H1 (cell line): ENCODE measurements at regions not wholly inside any gene's neighbourhood (a gene's known extent, or its start where the extent isn't known, plus 50 kb on each side); places are given as distances from the start of the nearest gene placed in this dataset.

Experiments used
- CTCF ChIA-PET: fragments of 300-600 bp; sonication (Branson Sonifier 250); formaldehyde crosslinking; loops from one replicate; lab custom pipeline; 2021; ENCODE audit not compliant: partially characterized antibody; lab: Charles Lee
- POLR2A ChIA-PET: fragments of 300-600 bp; sonication (Branson Sonifier 250); formaldehyde crosslinking; loops from one replicate; lab custom pipeline; 2021; ENCODE audit warnings: inconsistent platforms; ENCODE audit not compliant: partially characterized antibody; lab: Charles Lee
- DNase-seq, 2 experiments: peaks; one replicate each; pipeline versions ENCODE4 v3.0.0 to v3.0.0-alpha.2; 2010 to 2022; ENCODE audit warnings: low spot score in 2 of 2, low read depth in 1 of 2, mixed read lengths in 1 of 2
- FAIRE-seq: peaks from 2 replicates; lab custom pipeline; 2011; peaks lifted over from hg19 to GRCh38; lab: Jason Lieb, UNC
- H2AFZ ChIP-seq: 2 replicates; pipeline ENCODE4 v1.8.1; 2012; ENCODE audit warnings: low read length, inconsistent platforms
- H2AK5ac ChIP-seq: 2 replicates; pipeline ENCODE4 v1.6.1; 2013; ENCODE audit warnings: low read depth, low read length
- H2BK120ac ChIP-seq: replicated peaks from 2 replicates; pipeline ENCODE3; 2013; ENCODE audit warnings: low read depth, low read length, inconsistent platforms
- H2BK12ac ChIP-seq: 2 replicates; pipeline ENCODE4 v1.6.1; 2013; ENCODE audit warnings: low read depth, low read length
- H2BK15ac ChIP-seq: 2 replicates; pipeline ENCODE4 v1.6.1; 2013; ENCODE audit warnings: low read length
- H2BK20ac ChIP-seq: 2 replicates; pipeline ENCODE4 v1.6.1; 2013; ENCODE audit warnings: low read length
- H2BK5ac ChIP-seq: 2 replicates; pipeline ENCODE4 v1.6.1; 2013; ENCODE audit warnings: low read depth, low read length
- H3K14ac ChIP-seq: 2 replicates; pipeline ENCODE4 v1.6.1; 2013; ENCODE audit warnings: inconsistent platforms; ENCODE audit not compliant: insufficient read length
- H3K18ac ChIP-seq: 2 replicates; pipeline ENCODE4 v1.6.1; 2013; ENCODE audit warnings: low read length; ENCODE audit errors: extremely low read depth
- H3K23ac ChIP-seq: 2 replicates; pipeline ENCODE4 v1.6.1; 2013; ENCODE audit warnings: inconsistent platforms; ENCODE audit not compliant: insufficient read length
- H3K23me2 ChIP-seq: 2 replicates; pipeline ENCODE4 v1.6.1; 2013; ENCODE audit warnings: low read depth, low read length
- H3K27ac ChIP-seq: 2 replicates; pipeline ENCODE4 v1.6.1; 2011; ENCODE audit warnings: low read depth, low read length, inconsistent platforms
- H3K27me3 ChIP-seq, 4 experiments: replicated peaks in 1 of 4; 1 replicate in 1 of 4; 2 replicates in 3 of 4; pipeline versions ENCODE4 v1.6.1 to v1.8.1; 2011 to 2013; ENCODE audit warnings: low read length in 3 of 4, mild to moderate bottlenecking in 3 of 4, inconsistent platforms in 2 of 4, mixed read lengths in 2 of 4, moderate library complexity in 1 of 4; ENCODE audit not compliant: control insufficient read depth in 3 of 4, insufficient read depth in 3 of 4; ENCODE audit errors: extremely low read depth in 1 of 4
- H3K36me3 ChIP-seq, 4 experiments: 2 replicates each; pipeline versions ENCODE4 v1.6.1 to v1.8.1; 2011 to 2013; ENCODE audit warnings: mild to moderate bottlenecking in 4 of 4, low read length in 3 of 4, moderate library complexity in 2 of 4, control low read depth in 1 of 4, inconsistent platforms in 1 of 4; ENCODE audit not compliant: insufficient read depth in 4 of 4, control insufficient read depth in 2 of 4
- H3K4ac ChIP-seq: replicated peaks from 2 replicates; pipeline ENCODE3; 2013; ENCODE audit warnings: low read length, low read depth, mixed read lengths, inconsistent platforms; ENCODE audit not compliant: insufficient read length
- H3K4me1 ChIP-seq, 4 experiments: replicated peaks in 1 of 4; 1 replicate in 1 of 4; 2 replicates in 3 of 4; pipeline versions ENCODE4 v1.6.1 to v1.8.1; 2011 to 2013; ENCODE audit warnings: low read length in 3 of 4, inconsistent platforms in 2 of 4, mixed read lengths in 1 of 4; ENCODE audit not compliant: insufficient read depth in 4 of 4, control insufficient read depth in 3 of 4
- H3K4me2 ChIP-seq, 2 experiments: 2 replicates each; pipeline versions ENCODE4 v1.6.1 to v1.8.1; 2011 to 2013; ENCODE audit warnings: low read depth in 2 of 2, low read length in 2 of 2, control low read depth in 1 of 2, inconsistent platforms in 1 of 2, mild to moderate bottlenecking in 1 of 2; ENCODE audit not compliant: insufficient read depth in 1 of 2
- H3K4me3 ChIP-seq, 4 experiments: fragments of 200-600, 300-600 bp in 1 of 4; sonication (generic), shearing (Covaris generic), sonication (Bioruptor Twin) in 1 of 4; 2 replicates each; pipeline versions ENCODE4 v1.5.1 to v1.8.1; 2011 to 2016; ENCODE audit warnings: low read length in 4 of 4, low read depth in 3 of 4, control low read depth in 2 of 4, inconsistent platforms in 2 of 4, mild to moderate bottlenecking in 2 of 4, mixed read lengths in 1 of 4, moderate library complexity in 1 of 4; ENCODE audit not compliant: insufficient read depth in 2 of 4; ENCODE audit errors: extremely low read depth in 1 of 4
- H3K56ac ChIP-seq: replicated peaks from 2 replicates; pipeline ENCODE3; 2013; ENCODE audit warnings: low read depth, mild to moderate bottlenecking, mixed read lengths, low read length, inconsistent platforms; ENCODE audit not compliant: insufficient read length
- H3K79me1 ChIP-seq: 2 replicates; pipeline ENCODE4 v1.6.1; 2013; ENCODE audit warnings: low read depth, low read length, control low read depth
- H3K79me2 ChIP-seq, 2 experiments: 2 replicates each; pipeline versions ENCODE4 v1.6.1 to v1.8.1; 2012 to 2013; ENCODE audit warnings: low read length in 2 of 2, mild to moderate bottlenecking in 2 of 2, inconsistent platforms in 1 of 2; ENCODE audit not compliant: insufficient read depth in 2 of 2, control insufficient read depth in 1 of 2
- H3K9ac ChIP-seq, 4 experiments: replicated peaks in 1 of 4; 1 replicate in 1 of 4; 2 replicates in 3 of 4; pipeline versions ENCODE4 v1.6.1 to v1.8.1; 2011 to 2013; ENCODE audit warnings: low read depth in 3 of 4, low read length in 3 of 4, control low read depth in 2 of 4, mild to moderate bottlenecking in 2 of 4, moderate library complexity in 2 of 4, inconsistent platforms in 1 of 4; ENCODE audit errors: extremely low read depth in 1 of 4
- H3K9me3 ChIP-seq, 2 experiments: 2 replicates each; pipeline versions ENCODE4 v1.6.1 to v1.8.1; 2012 to 2013; ENCODE audit warnings: mild to moderate bottlenecking in 2 of 2, moderate library complexity in 2 of 2, control low read depth in 1 of 2, inconsistent platforms in 1 of 2, low read depth in 1 of 2, low read length in 1 of 2, mixed read lengths in 1 of 2; ENCODE audit not compliant: insufficient read depth in 2 of 2
- H4K20me1 ChIP-seq, 2 experiments: replicated peaks in 1 of 2; 2 replicates each; pipeline versions ENCODE3 to v1.8.1; 2011 to 2013; ENCODE audit warnings: inconsistent platforms in 2 of 2, low read length in 2 of 2, mild to moderate bottlenecking in 1 of 2; ENCODE audit not compliant: insufficient read depth in 2 of 2, control insufficient read depth in 1 of 2
- H4K5ac ChIP-seq: 2 replicates; pipeline ENCODE4 v1.6.1; 2013; ENCODE audit warnings: low read length, low read depth, mixed read lengths, inconsistent platforms; ENCODE audit not compliant: insufficient read length
- H4K8ac ChIP-seq: 2 replicates; pipeline ENCODE4 v1.8.0; 2013; ENCODE audit warnings: mild to moderate bottlenecking, moderate library complexity, low read length, inconsistent platforms; ENCODE audit not compliant: insufficient read depth; ENCODE audit errors: extremely low read depth
- H4K91ac ChIP-seq: replicated peaks from 2 replicates; pipeline ENCODE3; 2013; ENCODE audit warnings: low read length, mixed read lengths, inconsistent platforms; ENCODE audit not compliant: insufficient read length
- BCL11A ChIP-seq, 2 experiments: IDR thresholded peaks; one replicate each; pipeline ENCODE4 v1.6.1; 2011; ENCODE audit warnings: low read depth in 2 of 2, low read length in 2 of 2, mild to moderate bottlenecking in 2 of 2
- CBX8 ChIP-seq: fragments of 300-800, 300-1000 bp; sonication (generic); IDR thresholded peaks from 2 replicates; pipeline ENCODE4 v1.7.1; 2016; ENCODE audit warnings: low read depth, low read length, borderline replicate concordance
- CEBPB ChIP-seq: IDR thresholded peaks from 2 replicates; pipeline ENCODE4 v1.6.1; 2012; ENCODE audit warnings: low read depth, low read length
- KDM4A ChIP-seq: IDR thresholded peaks from one replicate; pipeline ENCODE4 v1.7.1; 2012; ENCODE audit warnings: low read depth, mild to moderate bottlenecking, moderate library complexity, low read length, inconsistent platforms; ENCODE audit not compliant: severe bottlenecking
- KDM5A ChIP-seq: fragments of 200-600 bp; IDR thresholded peaks from 2 replicates; pipeline ENCODE4 v1.7.1; 2012; ENCODE audit warnings: mild to moderate bottlenecking, low read length, inconsistent platforms, mixed read lengths
- POU5F1 ChIP-seq: IDR thresholded peaks from 2 replicates; pipeline ENCODE4 v1.6.1; 2011; ENCODE audit warnings: low read depth, mild to moderate bottlenecking, low read length, moderate library complexity
- RNF2 ChIP-seq: fragments of 200-900, 300-1000 bp; sonication (generic); IDR thresholded peaks from 2 replicates; pipeline ENCODE4 v1.7.1; 2016; ENCODE audit warnings: borderline replicate concordance, low read depth, mild to moderate bottlenecking, antibody characterized with exemption, low read length; ENCODE audit not compliant: poor library complexity, severe bottlenecking; ENCODE audit errors: missing control alignments
- SP2 ChIP-seq: IDR thresholded peaks from 2 replicates; pipeline ENCODE4 v1.6.1; 2012; ENCODE audit warnings: mild to moderate bottlenecking, low read length, inconsistent platforms
- TAF1 ChIP-seq: IDR thresholded peaks from 2 replicates; pipeline ENCODE4 v1.6.1; 2011; ENCODE audit warnings: mild to moderate bottlenecking, low read depth, low read length
- TEAD4 ChIP-seq: IDR thresholded peaks from 2 replicates; pipeline ENCODE4 v1.6.1; 2012; ENCODE audit warnings: low read depth, low read length, inconsistent platforms, mixed read lengths
- WGBS, 2 experiments: shearing (Covaris generic) in 1 of 2; methylation state at CpG; one replicate each; pipeline versions ENCODE4 v1.1.6 to v1.1.7; 2013 to 2015; ENCODE audit warnings: low lambda C conversion rate in 2 of 2, mixed read lengths in 2 of 2, inconsistent platforms in 1 of 2, low coverage in 1 of 2, missing lambda C conversion rate in 1 of 2; ENCODE audit not compliant: insufficient replicate concordance in 2 of 2, insufficient coverage in 1 of 2, insufficient read length in 1 of 2; ENCODE audit errors: extremely low coverage in 1 of 2, missing lambda C conversion rate in 1 of 2; 5-methylcytosine and 5-hydroxymethylcytosine counted together
- TF ChIP-seq, protein P1 (sequence below): IDR thresholded peaks from 2 replicates; pipeline ENCODE4 v1.6.1; 2011; ENCODE audit warnings: low read depth, mild to moderate bottlenecking, low read length; ENCODE audit not compliant: insufficient read depth
- TF ChIP-seq, protein P2 (sequence below), 3 experiments: IDR thresholded peaks; 1 replicate in 2 of 3; 2 replicates in 1 of 3; pipeline versions ENCODE4 v1.5.1 to v1.6.1; 2011; ENCODE audit warnings: low read length in 3 of 3, mild to moderate bottlenecking in 3 of 3, inconsistent platforms in 2 of 3, low read depth in 1 of 3, moderate library complexity in 1 of 3; ENCODE audit not compliant: insufficient read depth in 1 of 3; ENCODE audit errors: control extremely low read depth in 1 of 3

DNA sequence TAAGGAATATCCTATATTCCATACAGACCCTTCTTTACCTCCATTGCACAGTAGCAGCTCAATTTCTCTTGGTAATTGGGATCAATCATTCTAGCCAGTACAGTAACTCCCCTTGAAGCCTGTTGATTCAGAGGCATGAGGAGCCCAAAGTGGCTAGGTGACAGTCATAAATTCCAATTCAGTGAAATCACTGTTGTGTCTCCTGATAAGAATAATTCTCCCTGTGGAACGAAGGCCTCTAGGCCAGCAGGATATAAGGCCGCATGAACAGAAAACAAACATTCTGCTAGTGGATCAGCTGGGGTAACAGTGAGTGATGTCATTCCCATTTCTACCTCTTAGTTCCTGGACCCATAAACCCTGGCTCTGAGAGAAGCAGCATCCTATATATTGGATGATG lies 696.3 kb downstream of the NR2F2 start:
- H3K9ac ChIP-seq = no peak overlapping the region
- DNase-seq = no peak
- H3K4me3 ChIP-seq = no peak overlapping the region
- 89% methylated on average over 2 of the region's 2 CpGs; no CpG with 5 or more reads in 1 of the 2 experiments for WGBS, 2 experiments
- no peak overlapping the region for H2BK5ac ChIP-seq
- no peak overlapping the region for H3K18ac ChIP-seq
- H3K27me3 ChIP-seq = no peaks in the 10 kb centered on the region
- ChIA-PET CTCF (no interaction called here), POLR2A (no interaction called here)
- H2AK5ac ChIP-seq = no peak overlapping the region
- H3K4ac ChIP-seq = no peak overlapping the region
- H3K79me1 ChIP-seq = no peaks in the 10 kb centered on the region
- no peak overlapping the region for H2AFZ ChIP-seq
- no peak overlapping the region for H3K56ac ChIP-seq
- H3K23me2 ChIP-seq = no peaks in the 10 kb centered on the region
- no peak overlapping the region for H3K27ac ChIP-seq
- H3K4me2 ChIP-seq = no peak overlapping the region
- no peak for FAIRE-seq
- no peaks in the 10 kb centered on the region for H3K9me3 ChIP-seq
- no peak overlapping the region for H4K91ac ChIP-seq
- H3K79me2 ChIP-seq = no peaks in the 10 kb centered on the region
- no peaks in the 10 kb centered on the region for H3K36me3 ChIP-seq
- H3K4me1 ChIP-seq = no peaks in the 10 kb centered on the region
- H4K20me1 ChIP-seq = no peaks in the 10 kb centered on the region
- H2BK120ac ChIP-seq = no peak overlapping the region
- no peak overlapping the region for H2BK12ac ChIP-seq
- no peak overlapping the region for H4K8ac ChIP-seq
- no peak overlapping the region for H2BK20ac ChIP-seq
- no peak overlapping the region for H3K14ac ChIP-seq
- no peak overlapping the region for H3K23ac ChIP-seq
- no peak overlapping the region for H2BK15ac ChIP-seq
- no peak overlapping the region for H4K5ac ChIP-seq
- TF ChIP-seq CEBPB (no peak), SP2 (no peak), TAF1 (no peak), KDM5A (no peak), TEAD4 (no peak), POU5F1 (no peak), CBX8 (no peak), BCL11A (IDR thresholded peaks at IDR 0.05; ENCODE audit: low read depth in 2 of 2, low read length in 2 of 2) (no peak), RNF2 (no peak), KDM4A (no peak)
- TF ChIP-seq, protein P1, sequence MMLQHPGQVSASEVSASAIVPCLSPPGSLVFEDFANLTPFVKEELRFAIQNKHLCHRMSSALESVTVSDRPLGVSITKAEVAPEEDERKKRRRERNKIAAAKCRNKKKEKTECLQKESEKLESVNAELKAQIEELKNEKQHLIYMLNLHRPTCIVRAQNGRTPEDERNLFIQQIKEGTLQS = no peak
- TF ChIP-seq, protein P2, sequence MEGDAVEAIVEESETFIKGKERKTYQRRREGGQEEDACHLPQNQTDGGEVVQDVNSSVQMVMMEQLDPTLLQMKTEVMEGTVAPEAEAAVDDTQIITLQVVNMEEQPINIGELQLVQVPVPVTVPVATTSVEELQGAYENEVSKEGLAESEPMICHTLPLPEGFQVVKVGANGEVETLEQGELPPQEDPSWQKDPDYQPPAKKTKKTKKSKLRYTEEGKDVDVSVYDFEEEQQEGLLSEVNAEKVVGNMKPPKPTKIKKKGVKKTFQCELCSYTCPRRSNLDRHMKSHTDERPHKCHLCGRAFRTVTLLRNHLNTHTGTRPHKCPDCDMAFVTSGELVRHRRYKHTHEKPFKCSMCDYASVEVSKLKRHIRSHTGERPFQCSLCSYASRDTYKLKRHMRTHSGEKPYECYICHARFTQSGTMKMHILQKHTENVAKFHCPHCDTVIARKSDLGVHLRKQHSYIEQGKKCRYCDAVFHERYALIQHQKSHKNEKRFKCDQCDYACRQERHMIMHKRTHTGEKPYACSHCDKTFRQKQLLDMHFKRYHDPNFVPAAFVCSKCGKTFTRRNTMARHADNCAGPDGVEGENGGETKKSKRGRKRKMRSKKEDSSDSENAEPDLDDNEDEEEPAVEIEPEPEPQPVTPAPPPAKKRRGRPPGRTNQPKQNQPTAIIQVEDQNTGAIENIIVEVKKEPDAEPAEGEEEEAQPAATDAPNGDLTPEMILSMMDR (IDR thresholded peaks at IDR 0.05; ENCODE audit: control extremely low read depth in 1 of 3, insufficient read depth in 1 of 3, low read depth in 1 of 3, low read length in 3 of 3) = no peak
